Osteocyte (in vitro differentiated cells): ENCODE measurements at regions not wholly inside any gene's neighbourhood (a gene's known extent, or its start where the extent isn't known, plus 50 kb on each side); places are given as distances from the start of the nearest gene placed in this dataset.

Experiments used
- DNase-seq: peaks from one replicate; pipeline ENCODE4 v3.0.0; 2021; ENCODE audit warnings: mixed read lengths; ENCODE audit not compliant: unreplicated experiment; ENCODE audit errors: extremely low spot score
- H3K27ac Mint-ChIP-seq: one replicate; pipeline ENCODE4 v1.8.0; 2021; ENCODE audit warnings: mild to moderate bottlenecking, mixed read lengths; ENCODE audit not compliant: unreplicated experiment
- H3K27me3 Mint-ChIP-seq: one replicate; pipeline ENCODE4 v1.8.0; 2021; ENCODE audit warnings: mixed read lengths; ENCODE audit not compliant: unreplicated experiment
- H3K36me3 Mint-ChIP-seq: one replicate; pipeline ENCODE4 v1.8.0; 2021; ENCODE audit warnings: mixed read lengths; ENCODE audit not compliant: unreplicated experiment
- H3K4me1 Mint-ChIP-seq: one replicate; pipeline ENCODE4 v1.8.0; 2021; ENCODE audit warnings: mixed read lengths; ENCODE audit not compliant: unreplicated experiment
- H3K4me3 Mint-ChIP-seq: one replicate; pipeline ENCODE4 v1.8.0; 2021; ENCODE audit warnings: mild to moderate bottlenecking, moderate library complexity, mixed read lengths; ENCODE audit not compliant: unreplicated experiment
- H3K9me3 Mint-ChIP-seq: one replicate; pipeline ENCODE4 v1.8.0; 2021; ENCODE audit warnings: mixed read lengths; ENCODE audit not compliant: unreplicated experiment
- CTCF ChIP-seq: fragments of 200-600 bp; sonication (generic); IDR thresholded peaks from 2 replicates; pipeline ENCODE4 v1.5.0; 2021; ENCODE audit warnings: antibody characterized with exemption, mild to moderate bottlenecking, moderate library complexity

GRCh38 chr10:14405076-14406065 lies 74.6 kb upstream of the FRMD4A start:
- peak overlapping the region; percentile 96 for H3K27ac Mint-ChIP-seq
- TF ChIP-seq CTCF = no peak
- peaks cover 6% of the 10 kb centered on the region for H3K9me3 Mint-ChIP-seq
- no peaks in the 10 kb centered on the region for H3K27me3 Mint-ChIP-seq
- peak overlapping the region; percentile 49 for H3K4me3 Mint-ChIP-seq
- peaks cover 11% of the 10 kb centered on the region for H3K36me3 Mint-ChIP-seq
- H3K4me1 Mint-ChIP-seq = peaks cover 57% of the 10 kb centered on the region
- no peak for DNase-seq

DNA sequence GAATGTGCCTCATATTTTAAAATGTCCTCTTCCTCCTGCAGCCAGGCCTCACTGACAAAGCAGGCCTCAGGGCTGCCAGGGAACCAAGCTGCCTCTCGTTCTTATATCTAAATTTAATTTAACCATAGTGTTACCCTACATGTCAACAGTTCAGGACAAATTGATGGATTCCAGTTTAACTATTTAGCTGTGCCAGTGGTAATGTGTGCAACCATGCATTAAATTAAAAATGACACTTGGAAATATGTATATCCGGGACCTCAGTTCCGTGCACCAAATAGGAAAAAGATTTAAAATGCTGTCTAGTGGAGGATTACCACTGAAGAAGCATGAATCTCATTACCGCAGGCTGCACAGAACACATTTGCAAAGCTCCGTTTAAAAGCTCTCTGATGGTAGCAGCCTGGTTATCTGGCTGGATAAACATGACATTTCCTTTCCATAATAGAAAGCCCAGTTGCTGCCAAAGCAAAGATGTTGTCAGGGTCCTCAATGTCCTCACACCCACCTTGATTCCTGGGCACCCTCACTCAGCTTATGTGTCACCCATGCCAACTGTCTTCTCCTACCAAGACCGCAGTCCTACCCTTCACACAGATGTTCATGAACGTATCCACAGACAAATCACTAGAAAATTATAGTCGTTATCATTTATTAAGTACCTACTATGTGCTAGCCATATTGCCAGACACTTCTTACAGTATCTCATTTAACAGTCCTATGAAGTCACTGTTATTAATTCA lies 73.3 kb upstream of the FRMD4A start:
- H3K36me3 Mint-ChIP-seq = peaks cover 13% of the 10 kb centered on the region
- DNase-seq = no peak
- H3K9me3 Mint-ChIP-seq = peaks cover 14% of the 10 kb centered on the region
- no peak overlapping the region for H3K4me3 Mint-ChIP-seq
- peaks cover 58% of the 10 kb centered on the region for H3K4me1 Mint-ChIP-seq
- no peak for TF ChIP-seq CTCF
- H3K27ac Mint-ChIP-seq = peak overlapping the region; percentile 96
- H3K27me3 Mint-ChIP-seq = no peaks in the 10 kb centered on the region

DNA sequence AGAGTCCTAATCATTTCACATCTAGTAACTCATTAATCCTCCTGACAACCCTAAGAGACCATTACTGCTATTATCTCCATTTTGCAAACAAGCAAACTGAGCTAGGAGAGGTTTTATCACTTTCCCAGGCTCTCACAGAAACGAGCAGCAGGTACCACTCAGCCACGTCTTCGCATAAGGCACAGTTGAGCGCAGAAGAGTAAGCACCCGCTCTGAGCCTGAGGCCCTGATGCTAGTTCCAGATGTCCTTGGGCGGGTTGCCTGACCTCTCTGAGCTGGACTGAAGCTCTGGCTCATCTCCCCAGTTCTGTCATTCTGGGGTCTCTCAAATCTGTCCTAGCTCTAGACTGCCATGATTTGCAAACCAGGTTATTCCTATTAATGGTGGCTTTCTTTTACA lies 72.6 kb upstream of the FRMD4A start:
- peaks cover 13% of the 10 kb centered on the region for H3K36me3 Mint-ChIP-seq
- H3K4me3 Mint-ChIP-seq = no peak overlapping the region
- H3K4me1 Mint-ChIP-seq = peaks cover 59% of the 10 kb centered on the region
- H3K27me3 Mint-ChIP-seq = no peaks in the 10 kb centered on the region
- peaks cover 14% of the 10 kb centered on the region for H3K9me3 Mint-ChIP-seq
- no peak for DNase-seq
- TF ChIP-seq CTCF = no peak
- peak overlapping the region; percentile 96 for H3K27ac Mint-ChIP-seq

DNA sequence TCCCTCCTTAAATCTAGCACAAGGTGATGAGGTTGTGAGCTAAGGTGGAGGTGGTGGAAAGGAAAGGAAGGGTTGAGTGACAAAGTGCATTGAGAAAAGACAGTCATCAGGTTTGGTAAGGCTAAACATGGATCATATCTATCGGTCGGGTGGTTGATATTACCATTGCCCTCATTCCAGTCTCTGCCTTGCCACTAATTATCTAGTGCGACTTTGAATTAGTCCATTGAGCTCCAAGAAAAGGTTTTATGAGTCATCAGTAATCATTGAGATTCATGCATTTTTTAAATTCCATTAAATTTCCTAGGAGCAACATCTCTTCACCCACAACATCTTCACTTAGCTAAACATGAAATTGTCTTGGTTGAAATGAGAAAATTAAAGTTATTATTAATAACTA lies 68.9 kb upstream of the FRMD4A start:
- no peaks in the 10 kb centered on the region for H3K27me3 Mint-ChIP-seq
- DNase-seq = no peak
- H3K9me3 Mint-ChIP-seq = peaks cover 14% of the 10 kb centered on the region
- no peak overlapping the region for H3K4me3 Mint-ChIP-seq
- peaks cover 13% of the 10 kb centered on the region for H3K36me3 Mint-ChIP-seq
- peaks cover 63% of the 10 kb centered on the region for H3K4me1 Mint-ChIP-seq
- TF ChIP-seq CTCF = no peak
- peak overlapping the region; percentile 96 for H3K27ac Mint-ChIP-seq

- Mint-ChIP-seq H3K4me3 (no peak overlapping the region), H3K27ac (peak overlapping the region; percentile 96), H3K36me3 (peaks cover 15% of the 10 kb centered on the region), H3K4me1 (peaks cover 48% of the 10 kb centered on the region), H3K27me3 (no peaks in the 10 kb centered on the region), H3K9me3 (peaks cover 25% of the 10 kb centered on the region)
- no peak for TF ChIP-seq CTCF
- peak; percentile 97 for DNase-seq
These were observed 66.3 kb upstream of the FRMD4A start for GRCh38 chr10:14397066-14397465.
